RWPE2 (cell line): ENCODE measurements at regions not wholly inside any gene's neighbourhood (a gene's known extent, or its start where the extent isn't known, plus 50 kb on each side); places are given as distances from the start of the nearest gene placed in this dataset.
"Not testable (repeated sequence)": the region's sequence is repeated elsewhere in the genome, so short reads cannot be mapped to it uniquely, and the experiment has no call there.

Experiments
- ATAC-seq: fragments of 200-7000 bp; cut with Tn5 transposase; 3 replicates; pipeline ENCODE4 v1.9.1; 2021; ENCODE audit warnings: low read depth
- DNase-seq: peaks from one replicate; pipeline ENCODE4 v3.0.0-alpha.2; 2020; ENCODE audit warnings: low spot score
- H3K27ac ChIP-seq: fragments of 450-650 bp; 2 replicates; pipeline ENCODE4 v1.5.1; 2017; ENCODE audit warnings: mild to moderate bottlenecking; ENCODE audit not compliant: poor library complexity, severe bottlenecking
- H3K27me3 ChIP-seq: fragments of 250-450 bp; sonication (Bioruptor Pico); 2 replicates; pipeline ENCODE4 v1.5.1; 2021; ENCODE audit warnings: mild to moderate bottlenecking, moderate library complexity; ENCODE audit not compliant: insufficient read depth, poor library complexity, severe bottlenecking
- H3K36me3 ChIP-seq: fragments of 250-450 bp; sonication (Bioruptor Pico); 2 replicates; pipeline ENCODE4 v1.5.1; 2020; ENCODE audit warnings: low read depth, mild to moderate bottlenecking, moderate library complexity
- H3K4me1 ChIP-seq: fragments of 250-450 bp; sonication (Bioruptor Pico); 2 replicates; pipeline ENCODE4 v1.5.1; 2021; ENCODE audit warnings: mild to moderate bottlenecking, moderate library complexity; ENCODE audit not compliant: insufficient read depth, poor library complexity, severe bottlenecking
- H3K4me3 ChIP-seq: fragments of 250-450 bp; sonication (Bioruptor Pico); 2 replicates; pipeline ENCODE4 v1.5.1; 2021; ENCODE audit warnings: mild to moderate bottlenecking, moderate library complexity; ENCODE audit not compliant: severe bottlenecking
- H3K9me3 ChIP-seq: fragments of 250-450 bp; sonication (Bioruptor Pico); 2 replicates; pipeline ENCODE4 v1.5.1; 2021; ENCODE audit warnings: mild to moderate bottlenecking, moderate library complexity; ENCODE audit not compliant: severe bottlenecking
- TF ChIP-seq, protein P1 (sequence below): fragments of 450-650 bp; IDR thresholded peaks from one replicate; pipeline ENCODE4 v1.5.1; 2017; ENCODE audit warnings: mild to moderate bottlenecking, moderate library complexity; ENCODE audit not compliant: poor library complexity, severe bottlenecking

GRCh38 chr21:15309721-15310120 is 244.9 kb upstream of the NRIP1 start:
- Histone ChIP-seq H3K9me3 (no peaks in the 10 kb centered on the region), H3K4me1 (peaks cover 17% of the 10 kb centered on the region), H3K27ac (peak overlapping the region; percentile 26), H3K27me3 (no peaks in the 10 kb centered on the region), H3K4me3 (no peak overlapping the region), H3K36me3 (no peaks in the 10 kb centered on the region)
- DNase-seq (no peak), ATAC-seq (no peak)
- TF ChIP-seq, protein P1, sequence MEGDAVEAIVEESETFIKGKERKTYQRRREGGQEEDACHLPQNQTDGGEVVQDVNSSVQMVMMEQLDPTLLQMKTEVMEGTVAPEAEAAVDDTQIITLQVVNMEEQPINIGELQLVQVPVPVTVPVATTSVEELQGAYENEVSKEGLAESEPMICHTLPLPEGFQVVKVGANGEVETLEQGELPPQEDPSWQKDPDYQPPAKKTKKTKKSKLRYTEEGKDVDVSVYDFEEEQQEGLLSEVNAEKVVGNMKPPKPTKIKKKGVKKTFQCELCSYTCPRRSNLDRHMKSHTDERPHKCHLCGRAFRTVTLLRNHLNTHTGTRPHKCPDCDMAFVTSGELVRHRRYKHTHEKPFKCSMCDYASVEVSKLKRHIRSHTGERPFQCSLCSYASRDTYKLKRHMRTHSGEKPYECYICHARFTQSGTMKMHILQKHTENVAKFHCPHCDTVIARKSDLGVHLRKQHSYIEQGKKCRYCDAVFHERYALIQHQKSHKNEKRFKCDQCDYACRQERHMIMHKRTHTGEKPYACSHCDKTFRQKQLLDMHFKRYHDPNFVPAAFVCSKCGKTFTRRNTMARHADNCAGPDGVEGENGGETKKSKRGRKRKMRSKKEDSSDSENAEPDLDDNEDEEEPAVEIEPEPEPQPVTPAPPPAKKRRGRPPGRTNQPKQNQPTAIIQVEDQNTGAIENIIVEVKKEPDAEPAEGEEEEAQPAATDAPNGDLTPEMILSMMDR = no peak

- Histone ChIP-seq H3K27me3 (no peaks in the 10 kb centered on the region), H3K4me1 (peaks cover 17% of the 10 kb centered on the region), H3K36me3 (no peaks in the 10 kb centered on the region), H3K27ac (no peak overlapping the region), H3K4me3 (no peak overlapping the region), H3K9me3 (no peaks in the 10 kb centered on the region)
- ATAC-seq = 0 out of 3 replicates have a peak, but pooled peaks have one; percentile 27
- DNase-seq = no peak
- TF ChIP-seq, protein P1 = no peak
These were observed 246.7 kb upstream of the NRIP1 start for GRCh38 chr21:15311510-15311909.

DNA sequence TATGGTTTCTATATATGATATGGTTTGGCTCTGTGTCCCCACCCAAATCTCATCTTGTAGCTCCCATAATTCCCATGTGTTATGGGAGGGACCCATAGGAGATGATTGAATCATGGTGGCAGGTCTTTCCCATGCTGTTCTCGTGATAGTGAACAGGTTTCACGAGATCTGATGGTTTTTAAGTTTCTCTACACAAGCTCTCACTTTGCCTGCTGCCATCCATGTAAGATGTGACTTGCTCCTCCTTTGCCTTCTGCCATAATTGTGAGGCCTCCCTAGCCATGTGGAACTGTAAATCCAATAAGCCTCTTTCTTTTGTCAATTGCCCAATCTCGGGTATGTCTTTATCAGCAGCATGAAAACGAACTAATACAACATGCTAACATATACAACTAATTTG is 252.2 kb upstream of the NRIP1 start:
- not testable (repeated sequence) for H3K4me3 ChIP-seq, H3K27me3 ChIP-seq, DNase-seq, H3K4me1 ChIP-seq, ATAC-seq, H3K36me3 ChIP-seq, H3K9me3 ChIP-seq, H3K27ac ChIP-seq

DNA sequence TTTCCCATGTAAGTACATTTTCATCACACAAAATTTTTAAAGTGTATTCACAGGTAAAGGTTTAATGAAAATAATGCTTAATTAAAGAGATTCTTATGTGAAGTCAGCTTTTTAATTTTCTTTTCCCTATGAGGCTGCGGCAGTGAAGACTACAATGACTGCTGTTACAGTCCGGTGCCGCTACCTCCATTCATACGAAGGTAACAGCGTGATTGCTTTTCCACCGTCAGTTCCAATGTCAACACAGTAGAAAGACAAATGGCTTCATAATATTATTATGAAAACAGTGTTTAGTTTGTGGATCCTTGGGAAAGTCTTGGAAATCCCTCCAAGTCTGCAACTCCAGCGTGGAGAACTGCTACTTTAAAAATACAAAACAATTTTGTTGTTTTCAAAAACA is 254.9 kb upstream of the NRIP1 start:
- DNase-seq (no peak), ATAC-seq (no peak)
- Histone ChIP-seq H3K9me3 (no peaks in the 10 kb centered on the region), H3K27ac (no peak overlapping the region), H3K27me3 (no peaks in the 10 kb centered on the region), H3K4me3 (no peak overlapping the region), H3K4me1 (no peaks in the 10 kb centered on the region), H3K36me3 (no peaks in the 10 kb centered on the region)
- TF ChIP-seq, protein P1 = no peak

- H3K27me3 ChIP-seq = no peaks in the 10 kb centered on the region
- no peak for DNase-seq
- no peaks in the 10 kb centered on the region for H3K9me3 ChIP-seq
- no peak for ATAC-seq
- no peak overlapping the region for H3K27ac ChIP-seq
- no peaks in the 10 kb centered on the region for H3K36me3 ChIP-seq
- H3K4me3 ChIP-seq = no peak overlapping the region
- TF ChIP-seq, protein P1 = no peak
- H3K4me1 ChIP-seq = no peaks in the 10 kb centered on the region
These were observed 259.7 kb upstream of the NRIP1 start for GRCh38 chr21:15324542-15324941.
